GM23248 (cell line): ENCODE measurements at regions not wholly inside any gene's neighbourhood (a gene's known extent, or its start where the extent isn't known, plus 50 kb on each side); places are given as distances from the start of the nearest gene placed in this dataset.

Source experiments
- EZH2 ChIP-seq: fragments of 200-600 bp; sonication (generic); IDR thresholded peaks from 2 replicates; pipeline ENCODE4 v1.6.1; 2018; ENCODE audit warnings: antibody characterized with exemption, mild to moderate bottlenecking; ENCODE audit not compliant: insufficient read depth, poor library complexity, severe bottlenecking
- EZH2phosphoT487 ChIP-seq: fragments of 200-600 bp; sonication (generic); IDR thresholded peaks from 2 replicates; pipeline ENCODE4 v1.6.1; 2018; ENCODE audit warnings: antibody characterized with exemption, moderate library complexity, mild to moderate bottlenecking, low read depth; ENCODE audit not compliant: insufficient read depth

GRCh38 chr15:81480645-81481053 lies 106.6 kb upstream of the TMC3 start:
- TF ChIP-seq EZH2phosphoT487: no peak
- TF ChIP-seq EZH2: no peak
